Astrocyte (in vitro differentiated cells and primary cell): ENCODE measurements at regions not wholly inside any gene's neighbourhood (a gene's known extent, or its start where the extent isn't known, plus 50 kb on each side); places are given as distances from the start of the nearest gene placed in this dataset.

Source experiments
- EZH2 ChIP-seq: IDR thresholded peaks from 2 replicates; pipeline ENCODE4 v1.6.1; 2012; ENCODE audit warnings: mild to moderate bottlenecking, low read length, inconsistent platforms; ENCODE audit not compliant: insufficient read depth
- TF ChIP-seq, protein P1 (sequence below): IDR thresholded peaks from 2 replicates; pipeline ENCODE4 v1.5.1; 2011; ENCODE audit warnings: low read depth, mild to moderate bottlenecking, inconsistent platforms, low read length, moderate library complexity; ENCODE audit not compliant: insufficient read depth

DNA sequence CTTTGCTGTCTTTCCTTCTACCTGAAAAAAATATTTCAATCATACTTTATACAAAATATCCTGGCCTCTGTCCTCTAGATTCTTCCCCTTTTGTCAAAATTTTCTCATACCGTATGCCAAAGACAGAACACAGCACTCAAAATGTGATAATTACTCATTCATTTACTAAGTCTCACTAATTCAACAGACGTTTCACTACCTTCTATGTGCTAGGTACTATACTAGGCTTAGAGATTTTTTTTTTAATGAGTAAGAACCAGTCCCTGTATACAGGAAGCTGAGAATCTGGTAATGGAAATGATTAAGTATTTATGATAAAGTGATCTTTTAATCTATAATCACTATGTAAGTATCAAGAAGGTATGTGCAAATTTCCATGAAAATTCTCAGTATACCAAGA lies 128.0 kb downstream of the ELAPOR2 start:
- no peak for TF ChIP-seq EZH2
- TF ChIP-seq, protein P1, sequence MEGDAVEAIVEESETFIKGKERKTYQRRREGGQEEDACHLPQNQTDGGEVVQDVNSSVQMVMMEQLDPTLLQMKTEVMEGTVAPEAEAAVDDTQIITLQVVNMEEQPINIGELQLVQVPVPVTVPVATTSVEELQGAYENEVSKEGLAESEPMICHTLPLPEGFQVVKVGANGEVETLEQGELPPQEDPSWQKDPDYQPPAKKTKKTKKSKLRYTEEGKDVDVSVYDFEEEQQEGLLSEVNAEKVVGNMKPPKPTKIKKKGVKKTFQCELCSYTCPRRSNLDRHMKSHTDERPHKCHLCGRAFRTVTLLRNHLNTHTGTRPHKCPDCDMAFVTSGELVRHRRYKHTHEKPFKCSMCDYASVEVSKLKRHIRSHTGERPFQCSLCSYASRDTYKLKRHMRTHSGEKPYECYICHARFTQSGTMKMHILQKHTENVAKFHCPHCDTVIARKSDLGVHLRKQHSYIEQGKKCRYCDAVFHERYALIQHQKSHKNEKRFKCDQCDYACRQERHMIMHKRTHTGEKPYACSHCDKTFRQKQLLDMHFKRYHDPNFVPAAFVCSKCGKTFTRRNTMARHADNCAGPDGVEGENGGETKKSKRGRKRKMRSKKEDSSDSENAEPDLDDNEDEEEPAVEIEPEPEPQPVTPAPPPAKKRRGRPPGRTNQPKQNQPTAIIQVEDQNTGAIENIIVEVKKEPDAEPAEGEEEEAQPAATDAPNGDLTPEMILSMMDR: no peak
